GM12891 (cell line): ENCODE measurements at regions not wholly inside any gene's neighbourhood (a gene's known extent, or its start where the extent isn't known, plus 50 kb on each side); places are given as distances from the start of the nearest gene placed in this dataset.

Experiments
- POLR2A ChIP-seq: IDR thresholded peaks from 2 replicates; pipeline ENCODE4 v1.6.1; 2011; ENCODE audit warnings: low read depth, low read length, control low read depth
- POLR2AphosphoS5 ChIP-seq: IDR thresholded peaks from 2 replicates; pipeline ENCODE4 v1.6.1; 2011; ENCODE audit warnings: low read depth, low read length, control low read depth

GRCh38 chr10:7492660-7493046, 81.8 kb upstream of the SFMBT2 start:
- TF ChIP-seq POLR2A (no peak), POLR2AphosphoS5 (no peak)
